HepG2 (cell line): ENCODE measurements at regions not wholly inside any gene's neighbourhood (a gene's known extent, or its start where the extent isn't known, plus 50 kb on each side); places are given as distances from the start of the nearest gene placed in this dataset.

Experiments used
- ATAC-seq: fragments of 200-7000 bp; cut with Tn5 transposase; 3 replicates; pipeline ENCODE4 v1.9.1; 2020; ENCODE audit warnings: mild to moderate bottlenecking, moderate library complexity
- BruUV-seq: library from RNA; stranded (reverse); fragments of 400-500 nt; replicated peaks from 2 replicates; lab custom pipeline; 2021; lab: Mats Ljungman, UMichigan
- CTCF ChIA-PET: fragments of 300-600 bp; formaldehyde crosslinking; extraction: SDS; loops from one replicate; lab custom pipeline; 2021; ENCODE audit warnings: low total read pairs, inconsistent platforms, low intra/inter-chr PET ratio; lab: Yijun Ruan, JAX
- POLR2A ChIA-PET: fragments of 350-600 bp; sonication (Branson Sonifier 250); formaldehyde crosslinking; loops from one replicate; lab custom pipeline; 2020; ENCODE audit warnings: antibody characterized with exemption, inconsistent platforms; lab: Yijun Ruan, JAX
- DNase-seq: peaks from one replicate; pipeline ENCODE4 v3.0.0-alpha.2; 2015; ENCODE audit warnings: low spot score
- FAIRE-seq: peaks from 3 replicates; lab custom pipeline; 2011; peaks lifted over from hg19 to GRCh38; lab: Jason Lieb, UNC
- H2AFZ ChIP-seq: one replicate; pipeline ENCODE4 v1.6.1; 2011; ENCODE audit warnings: low read length, inconsistent platforms
- H3K27ac ChIP-seq: fragments of 300-600 bp; 3 replicates; pipeline ENCODE4 v1.8.0; 2011; ENCODE audit warnings: mixed run types, mild to moderate bottlenecking, mixed read lengths, low read length, inconsistent platforms; ENCODE audit not compliant: insufficient read depth; ENCODE audit errors: extremely low read length
- H3K27me3 ChIP-seq, 2 experiments: fragments of 200-600 bp in 1 of 2; 2 replicates in 1 of 2; 3 replicates in 1 of 2; pipeline versions ENCODE4 v1.6.0 to v1.8.0; 2011; ENCODE audit warnings: low read length in 2 of 2, mild to moderate bottlenecking in 2 of 2, moderate library complexity in 2 of 2, inconsistent platforms in 1 of 2; ENCODE audit not compliant: insufficient read depth in 2 of 2, control insufficient read depth in 1 of 2
- H3K36me3 ChIP-seq, 2 experiments: fragments of 200-600 bp in 1 of 2; replicated peaks in 1 of 2; 2 replicates in 1 of 2; 3 replicates in 1 of 2; pipeline versions ENCODE4 v1.5.1 to v1.8.0; 2011; ENCODE audit warnings: low read length in 2 of 2, inconsistent platforms in 1 of 2; ENCODE audit not compliant: insufficient read depth in 2 of 2, control insufficient read depth in 1 of 2
- H3K4me1 ChIP-seq: 2 replicates; pipeline ENCODE4 v1.5.1; 2012; ENCODE audit warnings: low read length, inconsistent platforms; ENCODE audit not compliant: insufficient read depth
- H3K4me2 ChIP-seq: 2 replicates; pipeline ENCODE4 v1.6.0; 2011; ENCODE audit warnings: low read depth, low read length, inconsistent platforms
- H3K4me3 ChIP-seq, 3 experiments: fragments of 200-600 bp in 1 of 3; sonication (generic), shearing (Covaris generic) in 1 of 3; replicated peaks in 1 of 3; 2 replicates each; pipeline ENCODE4 v1.5.1; 2011 to 2016; ENCODE audit warnings: low read length in 3 of 3, inconsistent platforms in 2 of 3, low read depth in 2 of 3, mild to moderate bottlenecking in 2 of 3, control low read depth in 1 of 3, mixed read lengths in 1 of 3; ENCODE audit not compliant: insufficient read depth in 1 of 3
- H3K79me2 ChIP-seq: one replicate; pipeline ENCODE4 v1.6.1; 2011; ENCODE audit warnings: low read length, inconsistent platforms; ENCODE audit not compliant: insufficient read depth
- H3K9ac ChIP-seq: 2 replicates; pipeline ENCODE4 v1.6.0; 2011; ENCODE audit warnings: mild to moderate bottlenecking, low read depth, low read length, inconsistent platforms; ENCODE audit not compliant: insufficient read depth
- H3K9me3 ChIP-seq: 2 replicates; pipeline ENCODE4 v1.5.1; 2012; ENCODE audit warnings: mild to moderate bottlenecking, low read length
- H4K20me1 ChIP-seq: 2 replicates; pipeline ENCODE4 v1.6.0; 2011; ENCODE audit warnings: inconsistent platforms, mild to moderate bottlenecking, low read length, moderate library complexity; ENCODE audit not compliant: insufficient read depth
- FOXJ3 ChIP-seq: sonication (generic); formaldehyde crosslinking; IDR thresholded peaks from 2 replicates; pipeline ENCODE4 v1.4.0; 2020; ENCODE audit warnings: missing genetic modification reagents, mild to moderate bottlenecking, borderline replicate concordance
- SP4 ChIP-seq: sonication (generic); formaldehyde crosslinking; IDR thresholded peaks from 2 replicates; pipeline ENCODE4 v1.8.1; 2023; ENCODE audit warnings: mild to moderate bottlenecking, missing genetic modification reagents
- THAP11 ChIP-seq: IDR thresholded peaks from 2 replicates; pipeline ENCODE4 v1.6.1; 2016; ENCODE audit warnings: missing biosample characterization, missing genetic modification reagents
- WGBS: methylation state at CpG from one replicate; pipeline ENCODE4 v1.1.6; 2017; ENCODE audit warnings: low lambda C conversion rate; 5-methylcytosine and 5-hydroxymethylcytosine counted together
- in situ Hi-C: cut with HindIII; loops from 2 replicates; pipeline ENCODE4 v1.10.0; 2017; ENCODE audit warnings: low pct_unique_long_range_greater_than_20kb; ENCODE audit not compliant: extremely low pct_ligation_motif_present
- intact Hi-C: fragments of 100-400 bp; cut with micrococcal nuclease; formaldehyde crosslinking; loops from one replicate; pipeline ENCODE4 v1.10.0; 2022; ENCODE audit not compliant: unreplicated experiment
- TF ChIP-seq, protein P1 (sequence below), 2 experiments: IDR thresholded peaks; 2 replicates each; pipeline ENCODE4 v1.6.1; 2011 to 2012; ENCODE audit warnings: low read length in 2 of 2, borderline replicate concordance in 1 of 2, low read depth in 1 of 2, mild to moderate bottlenecking in 1 of 2, moderate library complexity in 1 of 2
- TF ChIP-seq, protein P2 (sequence below): IDR thresholded peaks from 2 replicates; pipeline ENCODE4 v1.6.1; 2016; ENCODE audit warnings: missing compliant biosample characterization, missing genetic modification reagents, borderline replicate concordance
- TF ChIP-seq, protein P3 (sequence below): sonication (generic); IDR thresholded peaks from 2 replicates; pipeline ENCODE4 v1.6.1; 2016; ENCODE audit warnings: low read depth, borderline replicate concordance

DNA sequence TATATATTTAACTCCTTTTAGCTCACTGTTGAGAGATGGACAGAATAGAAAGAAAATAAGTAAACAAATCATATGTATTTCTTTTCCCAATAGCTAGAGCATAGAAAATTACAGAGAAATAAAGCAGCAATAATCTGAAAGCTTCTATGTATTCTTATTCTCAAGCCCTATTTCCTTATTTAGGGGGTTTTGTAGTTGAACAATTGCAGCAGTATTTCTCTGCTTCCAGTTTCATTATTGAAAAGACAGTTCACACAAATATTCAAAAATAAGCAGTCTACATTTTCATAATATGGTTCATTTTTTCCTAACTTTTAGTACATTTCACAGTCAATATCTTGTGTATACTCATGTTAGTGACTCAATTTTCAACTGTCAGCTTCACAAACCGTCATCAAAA, 638.2 kb downstream of the MRPL39 start:
- FAIRE-seq (no peak), DNase-seq (no peak), ATAC-seq (no peak)
- intact Hi-C loops (no loop called here), in situ Hi-C loops (no loop called here)
- Histone ChIP-seq H3K4me3 (no peak overlapping the region), H3K9me3 (peaks cover 89% of the 10 kb centered on the region), H3K79me2 (no peaks in the 10 kb centered on the region), H3K9ac (no peak overlapping the region), H3K4me2 (no peak overlapping the region), H3K36me3 (no peaks in the 10 kb centered on the region), H2AFZ (no peak overlapping the region), H4K20me1 (no peaks in the 10 kb centered on the region), H3K27me3 (no peaks in the 10 kb centered on the region), H3K4me1 (no peaks in the 10 kb centered on the region), H3K27ac (no peak overlapping the region)
- no TSS peak for BruUV-seq
- ChIA-PET CTCF (no interaction called here), POLR2A (no interaction called here)
- TF ChIP-seq, protein P1, sequence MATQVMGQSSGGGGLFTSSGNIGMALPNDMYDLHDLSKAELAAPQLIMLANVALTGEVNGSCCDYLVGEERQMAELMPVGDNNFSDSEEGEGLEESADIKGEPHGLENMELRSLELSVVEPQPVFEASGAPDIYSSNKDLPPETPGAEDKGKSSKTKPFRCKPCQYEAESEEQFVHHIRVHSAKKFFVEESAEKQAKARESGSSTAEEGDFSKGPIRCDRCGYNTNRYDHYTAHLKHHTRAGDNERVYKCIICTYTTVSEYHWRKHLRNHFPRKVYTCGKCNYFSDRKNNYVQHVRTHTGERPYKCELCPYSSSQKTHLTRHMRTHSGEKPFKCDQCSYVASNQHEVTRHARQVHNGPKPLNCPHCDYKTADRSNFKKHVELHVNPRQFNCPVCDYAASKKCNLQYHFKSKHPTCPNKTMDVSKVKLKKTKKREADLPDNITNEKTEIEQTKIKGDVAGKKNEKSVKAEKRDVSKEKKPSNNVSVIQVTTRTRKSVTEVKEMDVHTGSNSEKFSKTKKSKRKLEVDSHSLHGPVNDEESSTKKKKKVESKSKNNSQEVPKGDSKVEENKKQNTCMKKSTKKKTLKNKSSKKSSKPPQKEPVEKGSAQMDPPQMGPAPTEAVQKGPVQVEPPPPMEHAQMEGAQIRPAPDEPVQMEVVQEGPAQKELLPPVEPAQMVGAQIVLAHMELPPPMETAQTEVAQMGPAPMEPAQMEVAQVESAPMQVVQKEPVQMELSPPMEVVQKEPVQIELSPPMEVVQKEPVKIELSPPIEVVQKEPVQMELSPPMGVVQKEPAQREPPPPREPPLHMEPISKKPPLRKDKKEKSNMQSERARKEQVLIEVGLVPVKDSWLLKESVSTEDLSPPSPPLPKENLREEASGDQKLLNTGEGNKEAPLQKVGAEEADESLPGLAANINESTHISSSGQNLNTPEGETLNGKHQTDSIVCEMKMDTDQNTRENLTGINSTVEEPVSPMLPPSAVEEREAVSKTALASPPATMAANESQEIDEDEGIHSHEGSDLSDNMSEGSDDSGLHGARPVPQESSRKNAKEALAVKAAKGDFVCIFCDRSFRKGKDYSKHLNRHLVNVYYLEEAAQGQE (IDR thresholded peaks at IDR 0.05; ENCODE audit: borderline replicate concordance in 1 of 2, low read depth in 1 of 2, low read length in 2 of 2): no peak
- TF ChIP-seq SP4 (no peak), THAP11 (CRISPR knock-in tag) (no peak), FOXJ3 (CRISPR knock-in tag) (no peak)
- TF ChIP-seq, protein P2, sequence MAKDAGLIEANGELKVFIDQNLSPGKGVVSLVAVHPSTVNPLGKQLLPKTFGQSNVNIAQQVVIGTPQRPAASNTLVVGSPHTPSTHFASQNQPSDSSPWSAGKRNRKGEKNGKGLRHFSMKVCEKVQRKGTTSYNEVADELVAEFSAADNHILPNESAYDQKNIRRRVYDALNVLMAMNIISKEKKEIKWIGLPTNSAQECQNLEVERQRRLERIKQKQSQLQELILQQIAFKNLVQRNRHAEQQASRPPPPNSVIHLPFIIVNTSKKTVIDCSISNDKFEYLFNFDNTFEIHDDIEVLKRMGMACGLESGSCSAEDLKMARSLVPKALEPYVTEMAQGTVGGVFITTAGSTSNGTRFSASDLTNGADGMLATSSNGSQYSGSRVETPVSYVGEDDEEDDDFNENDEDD (CRISPR knock-in tag): no peak
- TF ChIP-seq, protein P3, sequence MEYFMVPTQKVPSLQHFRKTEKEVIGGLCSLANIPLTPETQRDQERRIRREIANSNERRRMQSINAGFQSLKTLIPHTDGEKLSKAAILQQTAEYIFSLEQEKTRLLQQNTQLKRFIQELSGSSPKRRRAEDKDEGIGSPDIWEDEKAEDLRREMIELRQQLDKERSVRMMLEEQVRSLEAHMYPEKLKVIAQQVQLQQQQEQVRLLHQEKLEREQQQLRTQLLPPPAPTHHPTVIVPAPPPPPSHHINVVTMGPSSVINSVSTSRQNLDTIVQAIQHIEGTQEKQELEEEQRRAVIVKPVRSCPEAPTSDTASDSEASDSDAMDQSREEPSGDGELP: no peak
- WGBS: 0% methylated on average over 1 of the region's 1 CpG
